Mammary epithelial cell (primary cell): ENCODE measurements at regions not wholly inside any gene's neighbourhood (a gene's known extent, or its start where the extent isn't known, plus 50 kb on each side); places are given as distances from the start of the nearest gene placed in this dataset.

ENCODE experiments used
- CTCF ChIP-seq, 2 donors: IDR thresholded peaks in 1 of 2; conservative IDR thresholded peaks in 1 of 2; 2 replicates each; pipeline ENCODE4 v1.5.1; 2011 to 2012; ENCODE audit warnings: inconsistent platforms in 2 of 2, low read length in 2 of 2, mild to moderate bottlenecking in 2 of 2, control low read depth in 1 of 2, low read depth in 1 of 2; ENCODE audit not compliant: insufficient read depth in 1 of 2; ENCODE audit errors: extremely low read depth in 1 of 2
- EZH2 ChIP-seq: IDR thresholded peaks from 2 replicates; pipeline ENCODE4 v1.6.1; 2012; ENCODE audit warnings: low read length, inconsistent platforms, borderline replicate concordance

- TF ChIP-seq CTCF (conservative IDR thresholded peaks at IDR 0.05 in 1 of 2, IDR thresholded peaks at IDR 0.05 in 1 of 2; ENCODE audit: extremely low read depth in 1 of 2, insufficient read depth in 1 of 2, low read depth in 1 of 2, low read length in 2 of 2) = no peak
- no peak for TF ChIP-seq EZH2
Observed at GRCh38 chr15:62579842-62580241, 414.8 kb upstream of the C2CD4B start.
